Central memory CD8-positive, alpha-beta T cell (primary cell): ENCODE measurements at regions not wholly inside any gene's neighbourhood (a gene's known extent, or its start where the extent isn't known, plus 50 kb on each side); places are given as distances from the start of the nearest gene placed in this dataset.
"Not testable (repeated sequence)": the region's sequence is repeated elsewhere in the genome, so short reads cannot be mapped to it uniquely, and the experiment has no call there.

ENCODE experiments used
- ATAC-seq: fragments of 150-1000 bp; cut with Tn5 transposase; replicated peaks from 2 replicates; pipeline ENCODE4 v1.10.0; 2022; ENCODE audit warnings: mild to moderate bottlenecking, moderate FRiP score, moderate number of reproducible peaks; ENCODE audit not compliant: poor library complexity, severe bottlenecking; ENCODE audit errors: extremely low read depth
- DNase-seq, 2 donors: peaks; one replicate each; pipeline ENCODE4 v3.0.0; 2021; ENCODE audit warnings: low spot score in 2 of 2
- H3K27ac Mint-ChIP-seq: one replicate; pipeline ENCODE4 v1.8.0; 2022; ENCODE audit warnings: low read depth, mild to moderate bottlenecking, moderate library complexity, mixed read lengths
- H3K27me3 Mint-ChIP-seq: one replicate; pipeline ENCODE4 v1.8.0; 2022; ENCODE audit warnings: mixed read lengths
- H3K36me3 Mint-ChIP-seq: one replicate; pipeline ENCODE4 v1.8.0; 2022; ENCODE audit warnings: mild to moderate bottlenecking, moderate library complexity, mixed read lengths; ENCODE audit not compliant: insufficient read depth
- H3K4me1 Mint-ChIP-seq: one replicate; pipeline ENCODE4 v1.8.0; 2022; ENCODE audit warnings: mixed read lengths
- H3K4me3 Mint-ChIP-seq: one replicate; pipeline ENCODE4 v1.8.0; 2022; ENCODE audit warnings: mild to moderate bottlenecking, moderate library complexity, mixed read lengths
- H3K9me3 Mint-ChIP-seq: one replicate; pipeline ENCODE4 v1.8.0; 2022; ENCODE audit warnings: mixed read lengths

DNA sequence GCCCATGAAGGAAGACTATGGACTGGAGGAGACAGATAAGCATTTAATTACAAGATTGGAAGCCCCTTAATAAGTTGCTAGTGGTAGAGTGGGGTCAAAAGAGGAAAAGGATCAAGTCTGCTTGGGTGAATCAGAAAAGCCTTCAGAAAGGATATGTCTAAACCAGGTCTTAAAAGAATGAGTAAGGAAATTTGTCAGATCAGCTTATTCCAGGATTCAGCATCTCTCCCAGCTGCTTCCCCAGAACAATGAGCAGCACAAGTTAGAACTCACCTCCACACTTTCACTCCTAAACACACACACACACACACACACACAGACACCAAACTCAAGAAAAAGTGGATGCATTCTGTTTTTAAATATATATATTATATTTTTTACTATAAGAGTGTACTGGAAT is 166.5 kb downstream of the CPEB2 start:
- no peak for ATAC-seq
- H3K36me3 Mint-ChIP-seq: no peaks in the 10 kb centered on the region
- H3K27me3 Mint-ChIP-seq: peaks cover 79% of the 10 kb centered on the region
- no peaks in the 10 kb centered on the region for H3K4me1 Mint-ChIP-seq
- H3K9me3 Mint-ChIP-seq: peaks cover 5% of the 10 kb centered on the region
- DNase-seq: no peak
- H3K27ac Mint-ChIP-seq: no peak overlapping the region
- H3K4me3 Mint-ChIP-seq: no peak overlapping the region

DNA sequence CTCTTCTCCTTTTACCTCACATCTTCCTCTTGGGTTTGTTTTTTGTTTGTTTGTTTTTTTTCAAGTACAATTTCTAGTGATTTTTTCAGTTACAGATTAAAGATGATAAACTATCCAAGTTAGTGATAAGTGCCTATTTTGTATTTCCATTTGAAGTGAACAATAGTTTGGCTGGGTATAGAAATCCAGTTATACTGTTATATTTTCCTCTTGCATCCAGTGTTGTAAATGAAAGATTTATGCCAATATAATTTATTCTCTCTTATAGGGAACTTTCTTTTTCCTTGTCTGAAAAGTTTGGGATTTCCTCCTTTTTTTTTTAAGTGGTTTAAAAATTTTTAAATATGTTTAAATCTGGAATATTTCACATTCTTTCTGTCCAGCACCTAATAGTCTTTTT is 169.4 kb downstream of the CPEB2 start:
- no peaks in the 10 kb centered on the region for H3K4me1 Mint-ChIP-seq
- no peaks in the 10 kb centered on the region for H3K36me3 Mint-ChIP-seq
- H3K27me3 Mint-ChIP-seq: peaks cover 81% of the 10 kb centered on the region
- H3K4me3 Mint-ChIP-seq: no peak overlapping the region
- ATAC-seq (no peak), DNase-seq (no peak)
- peaks cover 5% of the 10 kb centered on the region for H3K9me3 Mint-ChIP-seq
- no peak overlapping the region for H3K27ac Mint-ChIP-seq

DNA sequence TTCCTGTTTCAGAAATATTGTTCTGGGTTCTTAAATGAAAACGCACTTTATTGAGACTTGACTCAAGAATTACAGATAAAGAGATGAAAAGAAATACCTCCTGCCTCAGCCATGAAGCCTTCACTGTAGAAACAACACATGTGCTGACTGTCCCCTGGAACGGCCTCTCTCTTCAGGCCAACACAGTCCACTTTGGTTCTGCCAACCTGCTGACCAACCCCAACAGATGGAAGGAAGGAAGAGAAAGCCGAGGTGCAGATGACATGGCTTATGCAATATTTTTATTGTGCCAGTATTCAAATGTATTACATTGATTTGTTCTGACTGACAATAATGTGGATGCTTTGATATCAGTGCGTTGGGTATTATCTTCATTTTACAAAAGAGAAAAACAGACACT is 171.0 kb downstream of the CPEB2 start:
- H3K4me1 Mint-ChIP-seq: no peaks in the 10 kb centered on the region
- no peak overlapping the region for H3K27ac Mint-ChIP-seq
- peaks cover 66% of the 10 kb centered on the region for H3K27me3 Mint-ChIP-seq
- peaks cover 5% of the 10 kb centered on the region for H3K9me3 Mint-ChIP-seq
- no peaks in the 10 kb centered on the region for H3K36me3 Mint-ChIP-seq
- DNase-seq (no peak), ATAC-seq (no peak)
- no peak overlapping the region for H3K4me3 Mint-ChIP-seq

DNA sequence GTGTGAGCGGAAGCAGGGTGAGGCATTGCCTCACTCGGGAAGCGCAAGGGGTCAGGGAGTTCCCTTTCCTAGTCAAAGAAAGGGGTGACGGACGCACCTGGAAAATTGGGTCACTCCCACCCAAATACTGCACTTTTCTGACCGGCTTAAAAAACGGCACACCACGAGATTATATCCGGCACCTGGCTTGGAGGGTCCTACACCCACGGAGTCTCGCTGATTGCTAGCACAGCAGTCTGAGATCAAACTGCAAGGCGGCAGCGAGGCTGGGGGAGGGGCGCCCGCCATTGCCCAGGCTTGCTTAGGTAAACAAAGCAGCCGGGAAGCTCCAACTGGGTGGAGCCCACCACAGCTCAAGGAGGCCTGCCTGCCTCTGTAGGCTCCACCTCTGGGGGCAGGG is 171.9 kb downstream of the CPEB2 start:
- not testable (repeated sequence) for H3K36me3 Mint-ChIP-seq, ATAC-seq, H3K4me3 Mint-ChIP-seq, H3K4me1 Mint-ChIP-seq, H3K9me3 Mint-ChIP-seq, DNase-seq, H3K27ac Mint-ChIP-seq
- H3K27me3 Mint-ChIP-seq: peaks cover 58% of the 10 kb centered on the region

DNA sequence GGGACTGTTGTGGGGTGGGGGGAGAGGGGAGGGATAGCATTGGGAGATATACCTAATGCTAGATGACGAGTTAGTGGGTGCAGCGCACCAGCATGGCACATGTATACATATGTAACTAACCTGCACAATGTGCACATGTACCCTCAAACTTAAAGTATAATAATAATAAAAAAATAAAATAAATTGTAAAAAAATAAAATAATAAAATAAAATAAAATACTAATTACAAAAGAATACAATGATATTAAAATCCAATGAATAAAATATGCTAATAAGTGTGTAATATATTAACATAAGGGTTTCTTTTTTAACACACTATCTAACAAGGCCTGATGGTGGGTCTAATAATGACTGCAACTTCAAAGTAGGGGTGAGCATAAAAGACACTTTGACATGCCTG is 177.6 kb downstream of the CPEB2 start:
- DNase-seq, H3K36me3 Mint-ChIP-seq, H3K27ac Mint-ChIP-seq, H3K4me3 Mint-ChIP-seq, H3K9me3 Mint-ChIP-seq, ATAC-seq: not testable (repeated sequence)
- Mint-ChIP-seq H3K27me3 (peaks cover 23% of the 10 kb centered on the region), H3K4me1 (peaks cover 11% of the 10 kb centered on the region)

DNA sequence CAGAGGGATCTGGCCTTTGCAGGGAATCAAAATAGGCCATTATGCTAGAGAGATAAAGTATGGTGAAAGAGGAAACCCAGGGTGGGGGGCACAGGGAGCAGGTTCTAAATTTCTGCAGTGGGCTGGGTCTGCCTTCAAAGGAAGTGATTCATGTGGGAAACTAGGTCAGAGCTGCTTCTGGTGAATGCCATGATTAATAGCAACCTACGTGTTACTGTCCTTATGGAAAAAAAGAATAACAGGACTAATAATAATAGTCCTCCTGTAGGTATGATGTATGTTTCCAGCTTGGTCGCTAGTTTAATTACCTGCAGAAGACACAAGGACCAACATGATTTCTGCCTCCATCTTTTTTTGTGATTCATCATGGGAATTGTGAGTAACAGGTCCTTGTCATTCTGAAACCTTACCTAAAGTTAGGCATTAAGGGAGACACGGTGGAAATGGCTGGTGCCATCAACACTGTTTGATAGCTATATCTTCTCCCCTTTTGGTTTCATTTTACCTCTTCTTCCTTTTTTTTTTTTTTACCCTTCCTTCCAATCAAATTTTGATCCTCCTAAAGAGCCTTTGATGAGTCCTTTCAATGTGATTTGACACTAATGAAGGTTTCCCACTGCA is 180.4 kb downstream of the CPEB2 start:
- Mint-ChIP-seq H3K4me1 (peaks cover 11% of the 10 kb centered on the region), H3K4me3 (no peak overlapping the region), H3K27ac (no peak overlapping the region), H3K36me3 (peaks cover 2% of the 10 kb centered on the region), H3K9me3 (no peaks in the 10 kb centered on the region), H3K27me3 (peaks cover 21% of the 10 kb centered on the region)
- ATAC-seq: no peak
- no peak for DNase-seq

DNA sequence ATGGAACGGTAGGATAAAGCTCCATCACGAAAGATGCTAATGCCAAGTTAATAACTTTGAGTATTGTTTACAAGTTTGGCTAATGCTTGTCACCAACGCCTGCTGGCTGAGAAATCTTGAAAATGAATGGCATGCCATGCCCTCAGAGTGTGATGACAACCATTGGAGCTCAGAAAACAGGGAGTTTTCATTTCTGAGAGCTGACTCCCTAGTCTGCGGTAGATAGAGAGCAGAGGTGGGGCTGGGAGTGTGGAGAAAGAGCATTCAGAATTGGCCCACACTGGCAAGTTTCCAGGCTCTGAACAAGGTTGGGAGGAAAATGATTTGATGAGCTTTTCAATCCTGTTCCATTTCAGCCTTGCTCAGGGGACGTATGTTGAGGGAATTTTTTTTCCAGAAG is 183.9 kb downstream of the CPEB2 start:
- ATAC-seq (no peak), DNase-seq (no peak)
- no peak overlapping the region for H3K4me3 Mint-ChIP-seq
- peaks cover 2% of the 10 kb centered on the region for H3K36me3 Mint-ChIP-seq
- H3K4me1 Mint-ChIP-seq: peaks cover 11% of the 10 kb centered on the region
- no peak overlapping the region for H3K27ac Mint-ChIP-seq
- H3K9me3 Mint-ChIP-seq: no peaks in the 10 kb centered on the region
- H3K27me3 Mint-ChIP-seq: peaks cover 21% of the 10 kb centered on the region

DNA sequence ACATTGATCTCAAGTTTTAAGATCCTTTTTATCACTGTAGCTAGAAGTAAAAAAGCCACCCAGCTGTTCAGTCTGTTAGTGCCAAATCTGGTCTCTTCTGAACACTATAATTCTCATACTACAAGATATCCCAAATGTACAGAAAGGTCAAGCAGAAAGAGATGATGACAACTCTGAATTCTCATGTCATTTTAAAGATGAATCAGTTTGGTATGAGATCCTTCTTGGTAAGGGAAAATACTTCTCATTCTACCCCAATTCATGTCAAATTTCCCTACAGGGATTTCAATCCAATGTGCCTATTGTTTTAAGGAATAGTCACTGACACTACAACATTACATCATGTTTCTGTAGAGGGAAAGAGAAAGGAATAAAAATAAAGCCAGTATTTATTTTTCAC is 184.5 kb downstream of the CPEB2 start:
- Mint-ChIP-seq H3K9me3 (no peaks in the 10 kb centered on the region), H3K4me1 (peaks cover 11% of the 10 kb centered on the region), H3K4me3 (no peak overlapping the region), H3K27me3 (peaks cover 20% of the 10 kb centered on the region), H3K27ac (no peak overlapping the region), H3K36me3 (peaks cover 2% of the 10 kb centered on the region)
- ATAC-seq (no peak), DNase-seq (no peak)

DNA sequence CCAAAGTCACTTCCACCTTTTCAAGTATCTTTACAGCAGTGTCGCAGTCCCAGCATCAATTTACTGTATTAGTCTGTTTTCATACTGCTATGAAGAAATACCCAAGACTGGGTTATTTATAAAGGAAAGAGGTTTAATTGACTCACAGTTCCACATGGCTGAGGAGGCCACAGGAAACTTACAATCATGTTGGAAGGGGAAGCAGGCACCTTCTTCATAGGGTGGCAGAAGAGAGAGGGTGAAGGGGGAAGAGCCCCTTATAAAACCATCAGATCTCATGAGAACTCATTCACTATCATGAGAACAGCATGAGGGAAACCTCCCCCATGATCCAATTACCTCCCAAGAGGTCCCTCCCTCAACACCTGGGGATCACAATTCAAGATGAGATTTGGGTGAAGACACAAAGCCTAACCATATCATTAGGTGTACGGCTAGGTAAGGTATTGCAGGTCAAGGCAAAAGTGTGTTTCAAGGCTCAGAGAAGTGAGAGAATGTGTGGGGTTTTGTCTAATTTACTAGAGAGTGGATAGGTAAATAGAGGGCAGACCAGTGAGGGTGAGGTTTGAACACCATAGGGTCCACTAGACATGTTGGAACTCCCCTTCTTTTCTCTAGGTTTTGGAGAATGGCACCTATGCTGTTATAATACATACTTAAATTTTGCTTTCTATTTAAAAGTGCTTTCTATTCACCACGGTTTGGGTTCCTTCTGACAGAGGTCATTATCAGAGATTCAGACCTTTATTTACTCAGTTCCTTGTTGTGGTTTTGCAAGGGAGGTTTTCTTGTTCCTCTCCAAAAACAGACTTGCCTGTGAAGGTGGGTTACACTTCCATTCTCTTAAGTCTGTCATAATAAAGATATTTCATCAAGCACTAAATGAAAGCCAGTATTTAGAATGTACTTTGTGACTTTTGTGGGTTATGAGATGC is 186.6 kb downstream of the CPEB2 start:
- Mint-ChIP-seq H3K36me3 (no peaks in the 10 kb centered on the region), H3K27me3 (peaks cover 12% of the 10 kb centered on the region), H3K4me1 (no peaks in the 10 kb centered on the region), H3K9me3 (no peaks in the 10 kb centered on the region), H3K27ac (no peak overlapping the region), H3K4me3 (no peak overlapping the region)
- ATAC-seq (no peak), DNase-seq (no peak)

DNA sequence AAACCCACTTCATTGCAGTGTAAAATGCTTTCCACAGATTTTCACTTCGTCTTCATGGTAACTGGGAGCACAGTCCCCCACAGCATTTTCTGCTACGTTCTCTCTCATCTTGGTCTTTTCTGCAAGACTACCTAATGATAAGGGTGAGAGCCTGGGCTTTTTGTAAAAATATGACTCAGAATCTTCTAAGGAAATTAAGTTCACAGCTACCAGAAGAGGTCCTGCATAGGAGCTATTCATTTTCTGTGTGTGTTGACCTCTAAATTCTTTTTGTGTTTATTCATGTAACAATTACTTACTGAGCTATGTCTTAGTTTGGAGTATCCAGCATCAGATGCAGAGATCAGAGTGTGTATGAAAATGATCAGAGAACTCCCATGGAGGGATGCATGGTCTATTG is 192.2 kb downstream of the CPEB2 start:
- Mint-ChIP-seq H3K4me1 (no peaks in the 10 kb centered on the region), H3K27ac (no peak overlapping the region), H3K9me3 (no peaks in the 10 kb centered on the region), H3K36me3 (no peaks in the 10 kb centered on the region), H3K4me3 (no peak overlapping the region), H3K27me3 (peaks cover 14% of the 10 kb centered on the region)
- DNase-seq (no peak), ATAC-seq (no peak)

DNA sequence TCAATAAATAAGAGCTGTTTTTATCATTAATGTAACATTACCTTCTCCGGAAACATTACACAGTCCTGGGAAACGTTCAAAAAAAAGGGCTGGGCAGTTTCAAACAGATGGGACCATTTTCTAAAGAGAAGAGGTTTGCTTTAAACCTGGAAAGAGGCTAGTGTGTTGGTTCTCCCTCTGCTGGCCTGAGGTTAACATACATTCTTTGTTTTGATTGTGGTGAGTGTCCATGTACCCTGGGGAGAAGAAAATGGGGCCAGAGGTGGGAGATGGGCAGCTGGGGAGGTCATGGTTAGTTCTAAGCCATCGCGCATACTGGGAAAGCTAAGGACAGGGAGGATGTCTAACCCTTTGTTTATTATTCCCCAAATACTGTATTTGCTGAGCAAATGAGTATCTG is 194.7 kb downstream of the CPEB2 start:
- Mint-ChIP-seq H3K4me3 (no peak overlapping the region), H3K27me3 (peaks cover 14% of the 10 kb centered on the region), H3K36me3 (no peaks in the 10 kb centered on the region)

DNA sequence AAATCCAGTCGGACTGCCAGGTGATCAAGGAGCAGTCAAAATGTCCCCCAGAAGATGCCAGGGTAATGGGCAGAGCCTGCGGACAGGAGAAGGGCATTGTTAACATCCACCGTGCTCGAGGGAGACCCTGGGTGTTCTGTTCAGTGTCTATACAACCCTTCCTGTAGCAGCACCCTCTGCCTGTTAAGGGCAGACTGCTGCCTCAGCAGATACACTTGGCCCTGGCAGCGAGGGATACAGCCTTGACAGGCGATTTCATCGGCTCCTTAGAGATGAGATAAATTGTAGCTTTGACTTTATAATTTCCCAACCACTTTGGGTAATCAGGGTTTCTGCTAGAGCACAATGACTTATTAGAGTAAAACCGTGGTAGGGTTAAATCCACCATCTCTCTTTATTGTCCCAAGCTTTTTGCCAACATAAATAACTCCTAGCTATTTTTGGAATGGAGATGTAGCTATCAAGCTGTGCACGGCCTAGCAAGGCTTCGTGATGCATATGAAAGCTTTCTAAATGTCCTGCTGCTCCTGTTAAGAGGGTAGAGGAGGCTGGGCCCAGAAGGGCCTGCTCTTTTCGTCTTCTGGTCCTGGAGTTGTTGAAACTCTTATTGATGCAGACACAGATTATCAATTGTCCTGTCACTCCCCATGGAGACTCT is 195.9 kb downstream of the CPEB2 start:
- ATAC-seq (no peak), DNase-seq (no peak)
- H3K4me1 Mint-ChIP-seq: no peaks in the 10 kb centered on the region
- peaks cover 15% of the 10 kb centered on the region for H3K27me3 Mint-ChIP-seq
- H3K27ac Mint-ChIP-seq: no peak overlapping the region
- no peaks in the 10 kb centered on the region for H3K36me3 Mint-ChIP-seq
- no peak overlapping the region for H3K4me3 Mint-ChIP-seq
- H3K9me3 Mint-ChIP-seq: no peaks in the 10 kb centered on the region

More for the DNA sequence above, 194.7 kb downstream of the CPEB2 start:
- ATAC-seq (no peak), DNase-seq (no peak)
- no peaks in the 10 kb centered on the region for H3K4me1 Mint-ChIP-seq
- no peak overlapping the region for H3K27ac Mint-ChIP-seq
- no peaks in the 10 kb centered on the region for H3K9me3 Mint-ChIP-seq

DNA sequence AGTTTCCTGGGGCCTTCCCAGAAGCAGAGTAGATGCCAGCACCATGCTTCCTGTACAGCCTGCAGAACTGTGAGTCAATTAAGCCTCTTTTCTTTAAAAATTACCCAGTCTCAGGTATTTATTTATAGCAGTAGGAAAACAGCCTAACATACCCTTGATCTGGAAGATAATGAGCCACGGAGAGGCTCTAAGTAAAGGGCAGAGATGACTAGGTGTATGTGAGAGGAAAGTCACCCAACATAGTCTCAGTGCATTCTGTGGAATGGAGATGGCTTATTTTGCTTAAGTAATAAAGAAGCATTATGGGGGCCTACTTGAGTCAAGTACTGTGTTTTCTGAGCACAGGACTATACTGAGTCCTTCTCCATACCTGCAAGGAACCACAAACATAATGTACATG is 199.5 kb downstream of the CPEB2 start:
- DNase-seq (no peak), ATAC-seq (no peak)
- Mint-ChIP-seq H3K9me3 (peaks cover 12% of the 10 kb centered on the region), H3K27ac (no peak overlapping the region), H3K4me1 (no peaks in the 10 kb centered on the region), H3K36me3 (no peaks in the 10 kb centered on the region), H3K27me3 (peaks cover 9% of the 10 kb centered on the region), H3K4me3 (no peak overlapping the region)
